Heart right ventricle (tissue), 16 donors: ENCODE measurements at regions not wholly inside any gene's neighbourhood (a gene's known extent, or its start where the extent isn't known, plus 50 kb on each side); places are given as distances from the start of the nearest gene placed in this dataset.

Experiments
- ATAC-seq, 8 donors: fragments of 200-7000 bp; cut with Tn5 transposase; one replicate each; pipeline ENCODE4 v1.9.1; 2020; ENCODE audit warnings: mild to moderate bottlenecking in 8 of 8, moderate library complexity in 8 of 8, moderate number of reproducible peaks in 1 of 8
- DNase-seq, 2 donors: peaks; one replicate each; pipeline ENCODE4 v3.0.0-alpha.2; 2020
- H3K27ac ChIP-seq, 10 donors: fragments of 200-600 bp; sonication (generic) in 2 of 10; one replicate each; pipeline versions ENCODE4 v1.5.0 to v1.8.0; 2020 to 2022; ENCODE audit warnings: mild to moderate bottlenecking in 3 of 10
- H3K27me3 ChIP-seq, 7 donors: fragments of 200-600 bp; one replicate each; pipeline ENCODE4 v1.8.0; 2021 to 2022; ENCODE audit warnings: mild to moderate bottlenecking in 2 of 7
- H3K36me3 ChIP-seq, 9 donors: fragments of 200-600 bp; sonication (generic) in 1 of 9; one replicate each; pipeline versions ENCODE4 v1.5.0 to v1.8.0; 2020 to 2022; ENCODE audit warnings: mild to moderate bottlenecking in 2 of 9
- H3K4me1 ChIP-seq, 9 donors: fragments of 200-600 bp; sonication (generic) in 1 of 9; one replicate each; pipeline versions ENCODE4 v1.5.0 to v1.8.0; 2020 to 2022; ENCODE audit warnings: mild to moderate bottlenecking in 4 of 9
- H3K4me3 ChIP-seq, 10 donors: fragments of 200-600 bp; sonication (generic) in 2 of 10; one replicate each; pipeline versions ENCODE4 v1.5.0 to v1.8.0; 2020 to 2022; ENCODE audit warnings: mild to moderate bottlenecking in 7 of 10, moderate library complexity in 2 of 10
- H3K9me3 ChIP-seq, 11 donors: fragments of 200-600 bp in 10 of 11; sonication (generic) in 2 of 11; one replicate each; pipeline versions ENCODE4 v1.5.0 to v1.8.0; 2013 to 2022; ENCODE audit warnings: mild to moderate bottlenecking in 2 of 11, control low read depth in 1 of 11, moderate library complexity in 1 of 11
- WGBS, 2 donors: extraction: QIAGEN DNeasy Blood & Tissue Kit; methylation state at CpG; one replicate each; pipeline ENCODE4 v1.1.7; 2013; ENCODE audit warnings: inconsistent platforms in 1 of 2; 5-methylcytosine and 5-hydroxymethylcytosine counted together
- intact Hi-C, 10 donors: fragments of 100-400 bp; cut with DNase I; formaldehyde crosslinking; loops; one replicate each; pipeline versions ENCODE4 v1.11.1 to v1.14.2; 2022
- TF ChIP-seq, protein P1 (sequence below), 9 donors: fragments of 200-600 bp; sonication (generic) in 2 of 9; IDR thresholded peaks; one replicate each; pipeline versions ENCODE4 v1.5.0 to v1.8.0; 2021 to 2022; ENCODE audit warnings: antibody characterized with exemption in 9 of 9, mild to moderate bottlenecking in 5 of 9, moderate library complexity in 1 of 9
- donor health status: Arrhythmogenic right ventricular cardiomyopathy.
- donor health status: ischemic (EF 13 %, LVEDD 7.1; RV severe dilation, severe dysfunction).
- donor health status: healthy with polysubstance abuse.
- donor health status: DM: no; HTN: yes; CAD: no.
- donor health status: DM: no; HTN: no; CAD: no.
- donor health status: ischemic (EF 25% LVEDD 6.9; RV normal size, moderate dysfunction).
- donor health status: ischemic (EF 25% LVEDD 5.7; RV mildly dilated, moderate dysfunction).
- donor health status: healthy.
- donor health status: DM: yes; HTN: yes; CAD: no.
- donor health status: Ischemic cardiomyopathy.
- donor health status: ischemic (EF 35%, LVEDD 5.7; RV mildly dilated, moderate dysfunction).
- donor health status: nonischemic (EF 11% LVEDD 7.7; RV severe dilation, severe dysfunction).
- donor health status: DM: yes; HTN: yes; CAD: no.
- donor health status: PGD.
- donor health status: ischemic (EF 29% LVEDD 5.4; RV normal size, mild dysfunction).
- donor health status: nonischemic (EF 23%, LVEDD 6.1; RV moderate dilation, normal function).

DNA sequence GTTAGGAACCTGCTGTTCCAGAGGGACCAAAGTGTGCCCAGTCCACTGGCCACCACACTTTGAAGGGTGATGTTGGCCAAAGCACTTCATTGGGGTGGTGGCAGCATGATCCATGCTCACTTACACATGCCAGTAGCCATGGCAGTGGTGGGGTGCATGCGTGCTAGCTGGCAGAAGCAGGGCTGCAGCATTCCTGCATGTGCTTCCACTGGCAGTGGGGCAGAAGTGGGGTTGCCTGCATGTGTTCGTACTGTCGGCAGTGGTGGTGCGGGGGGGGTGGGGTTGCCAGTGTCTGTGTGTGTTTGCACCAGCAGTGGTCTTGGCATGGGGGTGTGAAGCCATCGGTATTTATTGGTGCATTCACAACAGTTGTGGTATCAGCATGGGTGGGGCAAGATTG is 260.3 kb upstream of the ANKH start:
- WGBS, 2 donors: 98 to 99% methylated on average over 5 of the region's 5 CpGs

DNA sequence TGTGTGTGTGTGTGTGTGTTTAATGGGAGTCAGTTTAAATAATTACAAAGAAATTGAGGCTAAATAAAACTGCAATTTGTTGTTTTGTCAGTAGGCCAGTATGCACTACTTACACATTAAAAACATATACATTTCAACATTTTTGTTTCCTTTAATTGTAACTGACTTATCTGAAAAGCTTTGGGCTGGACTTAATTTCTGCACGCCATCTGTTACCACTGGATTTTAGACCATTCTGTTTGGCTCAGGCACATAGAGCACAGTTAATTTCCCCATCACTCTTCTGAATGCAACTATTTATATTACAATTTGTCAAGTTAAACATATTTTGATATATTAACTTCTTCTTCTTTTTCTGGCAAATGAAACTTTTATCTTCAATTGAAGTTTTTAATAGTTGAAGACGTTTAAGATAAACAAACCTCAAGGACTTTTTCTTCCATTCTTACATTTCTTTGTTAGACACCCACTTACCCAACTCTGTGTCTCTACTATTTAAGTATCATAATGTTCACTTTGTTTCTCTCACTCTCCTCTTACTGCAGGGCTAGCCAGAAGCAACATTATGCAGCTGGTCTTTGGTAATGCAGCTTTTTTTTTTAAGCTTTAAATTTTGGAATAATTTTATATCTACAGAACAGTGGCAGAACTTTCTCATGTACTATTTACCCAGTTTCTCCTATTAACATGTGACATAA is 253.4 kb upstream of the ANKH start:
- Histone ChIP-seq H3K36me3 (no peaks in the 10 kb centered on the region), H3K4me1 (no peaks in the 10 kb centered on the region), H3K9me3 (peaks cover 0 to 15% (median 0%) of the 10 kb centered on the region in 11 donors), H3K27me3 (no peaks in the 10 kb centered on the region), H3K27ac (no peak overlapping the region), H3K4me3 (no peak overlapping the region)
- 64 to 77% methylated on average over 2 of the region's 2 CpGs for WGBS, 2 donors
- no peak for DNase-seq
- intact Hi-C loops: no loop called here
- TF ChIP-seq, protein P1, sequence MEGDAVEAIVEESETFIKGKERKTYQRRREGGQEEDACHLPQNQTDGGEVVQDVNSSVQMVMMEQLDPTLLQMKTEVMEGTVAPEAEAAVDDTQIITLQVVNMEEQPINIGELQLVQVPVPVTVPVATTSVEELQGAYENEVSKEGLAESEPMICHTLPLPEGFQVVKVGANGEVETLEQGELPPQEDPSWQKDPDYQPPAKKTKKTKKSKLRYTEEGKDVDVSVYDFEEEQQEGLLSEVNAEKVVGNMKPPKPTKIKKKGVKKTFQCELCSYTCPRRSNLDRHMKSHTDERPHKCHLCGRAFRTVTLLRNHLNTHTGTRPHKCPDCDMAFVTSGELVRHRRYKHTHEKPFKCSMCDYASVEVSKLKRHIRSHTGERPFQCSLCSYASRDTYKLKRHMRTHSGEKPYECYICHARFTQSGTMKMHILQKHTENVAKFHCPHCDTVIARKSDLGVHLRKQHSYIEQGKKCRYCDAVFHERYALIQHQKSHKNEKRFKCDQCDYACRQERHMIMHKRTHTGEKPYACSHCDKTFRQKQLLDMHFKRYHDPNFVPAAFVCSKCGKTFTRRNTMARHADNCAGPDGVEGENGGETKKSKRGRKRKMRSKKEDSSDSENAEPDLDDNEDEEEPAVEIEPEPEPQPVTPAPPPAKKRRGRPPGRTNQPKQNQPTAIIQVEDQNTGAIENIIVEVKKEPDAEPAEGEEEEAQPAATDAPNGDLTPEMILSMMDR (IDR thresholded peaks at IDR 0.05): no peak
- no peak for ATAC-seq

More for the DNA sequence above, 260.3 kb upstream of the ANKH start:
- DNase-seq: no peak
- TF ChIP-seq, protein P1 (IDR thresholded peaks at IDR 0.05): no peak
- peaks cover 0 to 16% (median 0%) of the 10 kb centered on the region in 11 donors for H3K9me3 ChIP-seq
- no peak overlapping the region for H3K27ac ChIP-seq
- H3K36me3 ChIP-seq: no peaks in the 10 kb centered on the region
- H3K4me3 ChIP-seq: no peak overlapping the region
- no peak for ATAC-seq
- H3K4me1 ChIP-seq: peaks cover 0 to 11% (median 0%) of the 10 kb centered on the region in 9 donors
- H3K27me3 ChIP-seq: no peaks in the 10 kb centered on the region
- intact Hi-C loops: no loop called here

DNA sequence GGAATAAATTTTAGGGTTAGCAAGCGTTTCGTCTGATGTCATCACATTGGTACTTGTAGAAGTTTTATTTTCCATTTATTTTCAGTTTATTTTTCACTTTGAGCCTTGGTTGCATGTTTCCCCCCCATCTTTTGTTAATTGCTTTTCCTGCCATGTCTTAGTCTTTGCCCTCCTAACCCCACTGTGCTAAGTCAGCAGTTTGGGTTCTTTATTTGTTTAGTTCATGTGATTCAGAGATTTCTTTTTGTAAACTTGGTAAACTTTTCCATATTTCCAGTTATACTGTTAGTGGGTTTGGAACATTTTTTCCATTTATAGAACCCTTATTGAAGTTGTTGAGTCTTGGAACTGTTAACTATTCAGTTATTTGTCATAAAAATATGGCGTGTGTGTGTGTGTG is 252.9 kb upstream of the ANKH start:
- 87 to 91% methylated on average over 3 of the region's 3 CpGs for WGBS, 2 donors
- TF ChIP-seq, protein P1 (IDR thresholded peaks at IDR 0.05): no peak
- H3K27ac ChIP-seq: no peak overlapping the region
- H3K27me3 ChIP-seq: no peaks in the 10 kb centered on the region
- H3K36me3 ChIP-seq: no peaks in the 10 kb centered on the region
- H3K4me1 ChIP-seq: no peaks in the 10 kb centered on the region
- DNase-seq (no peak), ATAC-seq (no peak)
- intact Hi-C loops: no loop called here
- no peak overlapping the region for H3K4me3 ChIP-seq
- peaks cover 0 to 15% (median 0%) of the 10 kb centered on the region in 11 donors for H3K9me3 ChIP-seq

DNA sequence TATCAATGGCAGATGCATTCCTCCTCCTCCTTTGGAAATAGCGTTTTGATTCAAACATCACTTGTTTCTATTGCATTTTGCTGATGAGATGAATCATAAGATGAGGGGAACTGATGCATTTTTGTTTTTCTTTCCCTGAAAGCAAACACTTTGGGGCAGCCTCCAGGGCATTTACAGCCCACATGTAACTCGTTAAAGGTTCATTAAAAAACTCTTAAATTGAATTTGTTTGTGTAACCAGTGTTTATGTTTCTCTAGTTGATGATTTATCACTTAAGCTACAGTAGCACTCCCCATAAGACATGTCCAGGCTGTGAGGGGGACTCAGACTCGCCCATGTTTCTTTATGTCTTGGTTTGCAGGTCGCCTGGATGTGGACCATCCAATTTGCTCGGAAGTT is 246.1 kb upstream of the ANKH start:
- Histone ChIP-seq H3K9me3 (peaks cover 0 to 7% (median 0%) of the 10 kb centered on the region in 11 donors), H3K27ac (no peak overlapping the region), H3K36me3 (no peaks in the 10 kb centered on the region), H3K27me3 (no peaks in the 10 kb centered on the region), H3K4me1 (no peaks in the 10 kb centered on the region), H3K4me3 (no peak overlapping the region)
- 62 to 71% methylated on average over 5 of the region's 5 CpGs for WGBS, 2 donors
- no peak for ATAC-seq
- no peak for DNase-seq
- TF ChIP-seq, protein P1 (IDR thresholded peaks at IDR 0.05): no peak
- intact Hi-C loops: no loop called here
